ENCODE measurements at regions not wholly inside any gene's neighbourhood (a gene's known extent, or its start where the extent isn't known, plus 50 kb on each side); places are given as distances from the start of the nearest gene placed in this dataset.

- no CpG with 5 or more reads among the region's 1 CpG for WGBS
- Histone ChIP-seq H3K14ac (ENCODE audit: low read length in 2 of 2) (no peak overlapping the region), H3K23ac (ENCODE audit: low read length in 2 of 2) (no peak overlapping the region), H3K9me3 (ENCODE audit: control insufficient read depth, low read length) (no peaks in the 10 kb centered on the region), H2BK120ac (ENCODE audit: low read depth, low read length) (no peak overlapping the region), H3K4me2 (ENCODE audit: low read length, poor library complexity, severe bottlenecking) (no peak overlapping the region), H3K27me3 (ENCODE audit: control insufficient read depth in 1 of 2, insufficient read depth in 1 of 2, low read length in 2 of 2) (no peaks in the 10 kb centered on the region), H3K9ac (ENCODE audit: low read length) (no peak overlapping the region), H3K4me1 (ENCODE audit: control insufficient read depth, insufficient read depth, low read depth, low read length) (peaks cover 3% of the 10 kb centered on the region), H4K8ac (ENCODE audit: low read length) (no peak overlapping the region), H2BK15ac (ENCODE audit: low read depth, poor library complexity, severe bottlenecking) (no peak overlapping the region), H3K27ac (ENCODE audit: low read length, poor library complexity, severe bottlenecking) (no peak overlapping the region), H2BK5ac (ENCODE audit: low read depth, low read length, poor library complexity, severe bottlenecking) (no peak overlapping the region), H2BK12ac (ENCODE audit: low read length in 2 of 2) (no peak overlapping the region), H3K18ac (ENCODE audit: low read depth in 1 of 2, low read length in 2 of 2) (no peak overlapping the region), H3K79me1 (replicated peaks; ENCODE audit: low read length, poor library complexity, severe bottlenecking) (no peaks in the 10 kb centered on the region), H3K36me3 (ENCODE audit: control insufficient read depth in 1 of 2, insufficient read depth in 2 of 2, low read depth in 1 of 2, low read length in 2 of 2) (no peaks in the 10 kb centered on the region), H4K91ac (ENCODE audit: low read length) (no peak overlapping the region), H2AFZ (ENCODE audit: low read depth, low read length) (no peak overlapping the region), H3K4ac (ENCODE audit: low read depth in 1 of 2, low read length in 2 of 2) (no peak overlapping the region), H2AK5ac (ENCODE audit: low read length, severe bottlenecking) (no peak overlapping the region), H3K4me3 (ENCODE audit: insufficient read depth in 1 of 2, low read depth in 1 of 2, low read length in 2 of 2) (no peak overlapping the region)
- no peak for DNase-seq
These were observed 64.4 kb upstream of the TBC1D5 start for GRCh38 chr3:17806876-17807275.

GRCh38 chr3:17806201-17806600 lies 63.8 kb upstream of the TBC1D5 start:
- no peak overlapping the region for H3K27ac ChIP-seq (ENCODE audit: low read length, poor library complexity, severe bottlenecking)
- no peak overlapping the region for H3K14ac ChIP-seq (ENCODE audit: low read length in 2 of 2)
- no peak overlapping the region for H3K9ac ChIP-seq (ENCODE audit: low read length)
- no peak overlapping the region for H2BK12ac ChIP-seq (ENCODE audit: low read length in 2 of 2)
- H3K4ac ChIP-seq (ENCODE audit: low read depth in 1 of 2, low read length in 2 of 2): no peak overlapping the region
- no peaks in the 10 kb centered on the region for H3K9me3 ChIP-seq (ENCODE audit: control insufficient read depth, low read length)
- no peak overlapping the region for H3K4me2 ChIP-seq (ENCODE audit: low read length, poor library complexity, severe bottlenecking)
- H3K23ac ChIP-seq (ENCODE audit: low read length in 2 of 2): no peak overlapping the region
- no peak overlapping the region for H4K91ac ChIP-seq (ENCODE audit: low read length)
- no peak overlapping the region for H3K4me3 ChIP-seq (ENCODE audit: insufficient read depth in 1 of 2, low read depth in 1 of 2, low read length in 2 of 2)
- no peak overlapping the region for H2AFZ ChIP-seq (ENCODE audit: low read depth, low read length)
- H2BK15ac ChIP-seq (ENCODE audit: low read depth, poor library complexity, severe bottlenecking): no peak overlapping the region
- no peak overlapping the region for H2BK120ac ChIP-seq (ENCODE audit: low read depth, low read length)
- H3K18ac ChIP-seq (ENCODE audit: low read depth in 1 of 2, low read length in 2 of 2): no peak overlapping the region
- no peak for DNase-seq
- no peak overlapping the region for H2AK5ac ChIP-seq (ENCODE audit: low read length, severe bottlenecking)
- H3K4me1 ChIP-seq (ENCODE audit: control insufficient read depth, insufficient read depth, low read depth, low read length): peaks cover 2% of the 10 kb centered on the region
- H3K36me3 ChIP-seq (ENCODE audit: control insufficient read depth in 1 of 2, insufficient read depth in 2 of 2, low read depth in 1 of 2, low read length in 2 of 2): no peaks in the 10 kb centered on the region
- H2BK5ac ChIP-seq (ENCODE audit: low read depth, low read length, poor library complexity, severe bottlenecking): no peak overlapping the region
- no peaks in the 10 kb centered on the region for H3K27me3 ChIP-seq (ENCODE audit: control insufficient read depth in 1 of 2, insufficient read depth in 1 of 2, low read length in 2 of 2)
- peak overlapping the region; percentile 4 for H4K8ac ChIP-seq (ENCODE audit: low read length)
- 97% methylated on average over 3 of the region's 5 CpGs for WGBS
- H3K79me1 ChIP-seq (replicated peaks; ENCODE audit: low read length, poor library complexity, severe bottlenecking): no peaks in the 10 kb centered on the region

DNA sequence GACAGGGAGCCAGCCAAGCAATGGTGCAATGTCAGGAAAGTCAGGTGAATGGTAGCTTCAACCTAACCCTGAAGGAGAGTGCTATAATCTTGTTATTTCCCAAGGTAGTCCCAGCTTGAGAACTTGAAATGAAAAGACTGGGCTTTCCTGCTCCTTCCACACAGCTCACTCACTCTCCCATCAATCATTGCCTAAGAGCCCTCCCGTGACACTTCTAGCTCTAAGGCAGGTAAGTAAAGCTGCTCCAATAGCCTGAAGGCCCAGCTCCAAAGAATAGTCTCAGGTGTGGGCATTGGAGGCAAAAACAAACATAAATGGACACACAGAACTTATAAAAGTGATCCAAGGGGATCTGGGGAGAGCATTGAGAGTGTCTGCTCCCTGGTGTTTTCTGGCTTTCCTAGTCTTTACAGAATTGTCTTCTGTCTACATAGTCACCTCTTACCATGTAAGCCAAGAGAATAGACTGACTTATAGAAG lies 63.1 kb upstream of the TBC1D5 start:
- Histone ChIP-seq H2BK12ac (ENCODE audit: low read length in 2 of 2) (no peak overlapping the region), H2AK5ac (ENCODE audit: low read length, severe bottlenecking) (no peak overlapping the region), H3K36me3 (ENCODE audit: control insufficient read depth in 1 of 2, insufficient read depth in 2 of 2, low read depth in 1 of 2, low read length in 2 of 2) (no peaks in the 10 kb centered on the region), H3K14ac (ENCODE audit: low read length in 2 of 2) (no peak overlapping the region), H3K23ac (ENCODE audit: low read length in 2 of 2) (no peak overlapping the region), H4K8ac (ENCODE audit: low read length) (no peak overlapping the region), H2BK15ac (ENCODE audit: low read depth, poor library complexity, severe bottlenecking) (no peak overlapping the region), H3K4me1 (ENCODE audit: control insufficient read depth, insufficient read depth, low read depth, low read length) (peaks cover under 1% of the 10 kb centered on the region), H3K4me2 (ENCODE audit: low read length, poor library complexity, severe bottlenecking) (no peak overlapping the region), H3K27ac (ENCODE audit: low read length, poor library complexity, severe bottlenecking) (no peak overlapping the region), H3K4ac (ENCODE audit: low read depth in 1 of 2, low read length in 2 of 2) (no peak overlapping the region), H4K91ac (ENCODE audit: low read length) (no peak overlapping the region), H2BK5ac (ENCODE audit: low read depth, low read length, poor library complexity, severe bottlenecking) (no peak overlapping the region), H2BK120ac (ENCODE audit: low read depth, low read length) (no peak overlapping the region), H3K4me3 (ENCODE audit: insufficient read depth in 1 of 2, low read depth in 1 of 2, low read length in 2 of 2) (no peak overlapping the region), H3K79me1 (replicated peaks; ENCODE audit: low read length, poor library complexity, severe bottlenecking) (no peaks in the 10 kb centered on the region), H3K9ac (ENCODE audit: low read length) (no peak overlapping the region), H3K27me3 (ENCODE audit: control insufficient read depth in 1 of 2, insufficient read depth in 1 of 2, low read length in 2 of 2) (no peaks in the 10 kb centered on the region), H3K9me3 (ENCODE audit: control insufficient read depth, low read length) (no peaks in the 10 kb centered on the region), H2AFZ (ENCODE audit: low read depth, low read length) (no peak overlapping the region), H3K18ac (ENCODE audit: low read depth in 1 of 2, low read length in 2 of 2) (no peak overlapping the region)
- 88% methylated on average over 1 of the region's 1 CpG for WGBS
- DNase-seq: no peak

GRCh38 chr3:17802950-17803349 lies 60.5 kb upstream of the TBC1D5 start:
- Histone ChIP-seq H4K8ac (ENCODE audit: low read length) (no peak overlapping the region), H4K91ac (ENCODE audit: low read length) (no peak overlapping the region)
- 99% methylated on average over 3 of the region's 3 CpGs for WGBS

More at GRCh38 chr3:17802950-17803349, 60.5 kb upstream of the TBC1D5 start:
- Histone ChIP-seq H2BK15ac (ENCODE audit: low read depth, poor library complexity, severe bottlenecking) (no peak overlapping the region), H3K9ac (ENCODE audit: low read length) (no peak overlapping the region), H3K36me3 (ENCODE audit: control insufficient read depth in 1 of 2, insufficient read depth in 2 of 2, low read depth in 1 of 2, low read length in 2 of 2) (no peaks in the 10 kb centered on the region), H3K79me1 (replicated peaks; ENCODE audit: low read length, poor library complexity, severe bottlenecking) (no peaks in the 10 kb centered on the region), H3K27me3 (ENCODE audit: control insufficient read depth in 1 of 2, insufficient read depth in 1 of 2, low read length in 2 of 2) (no peaks in the 10 kb centered on the region), H3K4ac (ENCODE audit: low read depth in 1 of 2, low read length in 2 of 2) (no peak overlapping the region), H2BK120ac (ENCODE audit: low read depth, low read length) (no peak overlapping the region), H3K14ac (ENCODE audit: low read length in 2 of 2) (no peak overlapping the region), H3K4me3 (ENCODE audit: insufficient read depth in 1 of 2, low read depth in 1 of 2, low read length in 2 of 2) (no peak overlapping the region), H2AK5ac (ENCODE audit: low read length, severe bottlenecking) (no peak overlapping the region), H2BK5ac (ENCODE audit: low read depth, low read length, poor library complexity, severe bottlenecking) (no peak overlapping the region), H3K27ac (ENCODE audit: low read length, poor library complexity, severe bottlenecking) (no peak overlapping the region), H3K4me1 (ENCODE audit: control insufficient read depth, insufficient read depth, low read depth, low read length) (no peaks in the 10 kb centered on the region), H3K9me3 (ENCODE audit: control insufficient read depth, low read length) (no peaks in the 10 kb centered on the region), H2AFZ (ENCODE audit: low read depth, low read length) (no peak overlapping the region), H2BK12ac (ENCODE audit: low read length in 2 of 2) (no peak overlapping the region), H3K23ac (ENCODE audit: low read length in 2 of 2) (no peak overlapping the region), H3K18ac (ENCODE audit: low read depth in 1 of 2, low read length in 2 of 2) (no peak overlapping the region), H3K4me2 (ENCODE audit: low read length, poor library complexity, severe bottlenecking) (no peak overlapping the region)
- no peak for DNase-seq

Measured in mesenchymal stem cell (in vitro differentiated cells and primary cell).